Eye (tissue), 1 donor: ENCODE measurements at regions not wholly inside any gene's neighbourhood (a gene's known extent, or its start where the extent isn't known, plus 50 kb on each side); places are given as distances from the start of the nearest gene placed in this dataset.

Experiments
- DNase-seq: peaks from one replicate; pipeline ENCODE4 v3.0.0-alpha.2; 2015

DNA sequence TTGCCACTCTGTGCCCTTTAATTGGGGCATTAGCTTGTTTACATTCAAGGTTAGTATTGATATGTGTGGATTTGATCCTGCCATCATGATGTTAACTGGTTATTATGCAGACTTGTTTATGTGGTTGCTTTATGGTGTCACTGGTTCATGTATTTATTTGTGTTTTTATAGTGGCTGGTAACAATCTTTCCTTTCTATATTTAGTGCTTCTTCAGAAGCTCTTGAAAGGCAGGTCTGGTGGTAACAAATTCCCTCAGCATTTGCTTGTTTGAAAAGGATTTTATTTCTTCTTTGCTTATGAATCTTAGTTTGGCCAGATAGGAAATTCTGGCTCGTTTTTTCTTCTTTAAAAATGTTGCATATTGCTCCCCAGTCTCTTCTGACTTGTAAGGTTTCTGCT lies 215.4 kb downstream of the ZC3H11B start:
- DNase-seq, result no peak

DNA sequence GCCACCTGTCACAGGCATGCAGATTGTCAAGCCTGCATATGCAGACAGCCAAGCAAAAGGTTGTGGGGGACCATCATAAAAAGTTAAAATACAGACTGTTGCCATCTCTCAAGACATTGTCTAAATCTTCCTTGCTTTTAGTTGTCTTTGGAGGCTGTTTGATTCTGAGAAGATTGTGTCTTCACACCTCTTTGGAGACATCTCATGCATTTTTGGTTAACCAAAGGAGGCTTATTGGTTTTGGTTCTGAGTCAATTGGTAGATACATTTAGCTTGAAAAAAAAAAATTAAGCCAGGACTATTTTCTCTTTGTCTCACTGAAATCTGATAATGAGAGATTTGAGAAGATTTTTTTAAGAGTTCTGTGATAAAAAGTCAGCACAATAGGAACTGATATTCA lies 217.6 kb downstream of the LYPLAL1 start:
- no peak for DNase-seq

DNA sequence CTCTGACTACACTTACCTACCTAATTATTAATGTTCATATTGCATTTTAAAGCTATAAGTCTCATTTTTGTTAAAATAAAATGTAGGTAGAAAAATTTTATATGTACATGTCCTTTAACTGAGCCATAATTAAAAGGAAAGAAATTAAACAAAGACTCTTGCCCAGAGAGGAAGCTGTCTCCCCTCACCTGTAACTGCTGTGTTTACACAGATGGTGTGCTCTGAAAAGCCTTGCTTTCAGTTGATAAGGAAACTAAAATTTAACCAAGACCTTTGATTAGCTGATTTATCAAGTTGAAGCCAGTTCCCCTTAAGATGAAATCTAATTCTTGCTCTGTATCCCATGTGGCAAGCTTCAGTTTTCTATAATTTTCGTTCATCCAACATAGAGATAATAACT lies 213.5 kb downstream of the LYPLAL1 start:
- no peak for DNase-seq

DNA sequence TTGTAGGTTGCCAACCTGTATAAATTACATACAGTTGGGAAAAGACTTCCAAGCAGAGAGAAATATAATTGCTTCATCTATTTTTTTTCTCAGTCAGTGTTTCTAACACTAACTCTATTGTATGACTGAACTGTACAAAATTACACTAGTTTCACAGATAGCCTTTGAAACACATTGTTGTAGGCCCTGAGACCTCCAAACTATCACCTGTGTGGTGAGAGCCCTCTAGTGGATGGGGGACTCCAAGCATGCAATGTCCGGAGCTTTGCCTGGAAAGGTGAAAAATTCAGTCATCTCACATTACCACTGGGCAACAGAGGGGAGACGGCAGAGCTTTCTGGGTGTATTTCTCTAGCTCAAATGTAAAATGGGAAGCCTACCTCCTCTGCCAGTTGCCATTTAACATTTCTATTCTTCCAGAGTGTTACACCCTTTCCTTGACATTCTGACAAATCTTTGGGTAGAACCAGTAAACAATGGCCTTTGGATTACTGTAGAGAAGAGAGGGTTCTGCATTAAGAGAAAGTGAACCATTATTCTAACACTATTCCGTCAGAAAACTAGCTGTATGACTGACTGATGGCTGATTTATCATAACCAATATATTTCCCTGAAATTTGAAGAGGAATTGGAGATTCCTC lies 212.2 kb downstream of the LYPLAL1 start:
- peak; percentile 55 for DNase-seq

DNA sequence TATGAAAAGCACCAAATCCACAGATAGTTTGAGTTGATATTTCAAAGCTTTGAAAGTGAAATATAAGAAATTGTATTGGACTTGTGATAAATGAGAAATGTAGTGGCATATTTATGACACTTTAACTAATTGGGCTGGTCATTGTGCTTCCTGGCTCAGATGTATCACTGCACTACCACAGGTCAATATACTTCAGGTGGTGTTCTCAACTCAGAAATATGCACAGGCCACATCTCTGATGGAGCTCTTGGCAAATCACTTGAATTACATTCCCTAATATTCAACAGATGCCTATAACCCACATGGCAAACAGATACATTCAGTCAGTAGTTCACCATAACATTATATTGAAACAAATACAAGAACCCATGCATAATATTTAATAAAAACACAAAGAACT lies 209.6 kb downstream of the LYPLAL1 start:
- DNase-seq, result no peak

DNA sequence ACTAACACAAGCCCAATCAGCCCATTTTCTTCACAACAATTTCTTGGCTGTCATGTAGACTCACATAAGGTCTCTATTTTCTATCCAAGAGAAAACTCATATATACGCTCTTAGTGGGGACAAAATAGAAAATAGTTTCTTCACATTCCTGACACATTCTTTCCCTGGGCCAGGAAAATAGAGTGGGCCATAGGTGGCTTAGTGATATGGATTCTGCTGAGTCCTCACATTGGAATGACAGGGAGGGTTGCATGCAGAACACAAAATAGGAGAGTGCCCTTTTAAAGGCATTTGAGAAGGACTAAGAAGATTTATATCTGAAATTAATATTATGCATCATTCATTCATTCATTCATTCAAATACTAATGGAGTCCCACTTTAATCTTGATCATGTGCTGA lies 207.7 kb downstream of the LYPLAL1 start:
- DNase-seq, result no peak

DNA sequence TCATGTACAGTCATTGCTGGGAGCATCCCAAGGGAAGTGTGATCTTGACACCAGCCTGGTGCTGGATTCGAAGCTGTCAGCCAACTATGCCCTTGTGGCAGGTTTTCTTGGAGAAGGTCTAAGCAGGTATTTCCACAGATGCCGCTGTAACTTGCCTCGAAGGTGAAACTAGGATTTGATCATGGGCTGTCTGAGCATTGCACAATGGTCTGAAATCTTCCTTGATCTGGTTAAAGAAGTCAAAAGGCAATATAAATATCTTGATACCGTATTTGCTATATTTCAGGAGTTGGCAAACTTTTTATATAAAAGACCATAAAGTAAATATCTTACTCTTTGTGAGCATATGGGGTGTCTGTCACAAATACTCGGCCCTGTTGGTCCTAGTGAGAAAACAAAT lies 206.8 kb downstream of the LYPLAL1 start:
- no peak for DNase-seq

DNA sequence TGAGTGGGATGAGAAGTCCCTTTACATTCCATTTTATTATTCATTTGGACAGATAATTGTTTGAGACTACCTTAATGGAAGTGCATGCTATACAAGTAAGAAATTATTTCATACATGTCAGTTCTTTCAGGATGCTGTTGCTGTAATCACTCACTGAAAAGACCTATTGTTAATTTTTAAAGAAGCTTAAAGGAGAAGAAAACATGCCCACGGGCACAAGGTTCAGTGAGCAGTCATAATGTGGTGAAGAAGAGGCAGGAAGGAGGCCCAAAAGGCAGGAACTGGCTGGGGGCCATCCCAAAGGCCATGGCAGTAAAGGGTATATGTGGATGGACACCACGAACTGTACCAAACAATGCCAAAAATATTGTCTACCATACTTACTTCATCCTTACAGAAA lies 206.0 kb downstream of the LYPLAL1 start:
- no peak for DNase-seq

DNA sequence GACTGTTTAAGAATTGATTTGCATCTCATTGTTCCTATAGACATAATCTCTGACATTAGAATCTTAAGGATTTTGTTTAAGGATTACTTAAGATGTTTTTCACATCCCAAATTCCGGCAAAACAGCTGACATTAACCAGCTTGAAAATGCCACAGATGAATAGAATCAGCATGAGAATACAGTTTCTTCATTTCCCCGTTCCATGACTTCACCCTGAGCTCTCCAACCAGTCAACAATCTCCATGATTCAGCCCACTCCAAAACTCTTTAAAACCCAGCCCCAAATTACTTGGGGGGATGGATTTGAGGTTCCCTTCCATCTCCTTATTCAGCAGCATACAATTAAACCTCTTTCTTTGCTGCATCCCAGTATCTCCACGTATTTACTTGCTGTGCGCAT lies 201.0 kb downstream of the LYPLAL1 start:
- DNase-seq, result no peak

DNA sequence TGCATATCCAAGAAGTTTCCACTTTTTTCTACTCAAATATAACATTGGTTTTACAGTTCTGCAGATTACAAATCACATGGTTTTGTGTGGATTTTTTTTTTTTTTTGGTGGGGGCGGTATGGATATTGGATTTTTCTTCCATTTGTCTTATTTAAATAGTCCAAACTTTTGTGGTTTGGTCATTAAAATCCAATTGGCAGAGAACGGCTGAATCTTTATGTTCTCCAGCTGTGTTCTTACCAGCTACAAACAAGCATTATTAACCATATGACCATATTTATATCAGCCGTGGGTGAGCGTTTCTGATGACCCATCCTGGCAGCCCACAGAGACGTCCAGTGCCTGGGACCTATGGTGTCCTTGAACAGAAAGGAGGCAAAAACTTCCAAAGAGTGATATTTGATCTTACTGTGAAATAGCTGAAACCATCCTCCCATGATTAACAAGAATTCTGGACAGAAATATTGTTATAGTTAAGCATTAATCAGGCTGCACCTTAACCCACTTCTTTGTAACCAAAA lies 200.4 kb downstream of the LYPLAL1 start:
- no peak for DNase-seq

DNA sequence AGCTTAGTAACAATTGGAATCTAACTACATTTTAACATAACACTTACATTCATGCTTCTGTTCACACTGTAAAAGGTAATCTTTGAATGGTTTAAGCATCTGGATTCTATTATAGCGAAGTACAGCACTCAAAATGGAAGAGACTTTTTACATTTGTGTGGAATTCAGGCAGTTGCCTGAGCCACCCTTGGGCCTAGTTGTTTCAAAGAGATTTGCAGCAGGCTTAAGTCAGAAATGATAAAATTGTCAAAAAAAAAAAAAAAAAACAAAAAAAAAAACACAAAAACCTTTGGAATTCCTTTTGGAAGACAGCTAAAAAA lies 199.9 kb downstream of the LYPLAL1 start:
- DNase-seq, result peak; percentile 40

DNA sequence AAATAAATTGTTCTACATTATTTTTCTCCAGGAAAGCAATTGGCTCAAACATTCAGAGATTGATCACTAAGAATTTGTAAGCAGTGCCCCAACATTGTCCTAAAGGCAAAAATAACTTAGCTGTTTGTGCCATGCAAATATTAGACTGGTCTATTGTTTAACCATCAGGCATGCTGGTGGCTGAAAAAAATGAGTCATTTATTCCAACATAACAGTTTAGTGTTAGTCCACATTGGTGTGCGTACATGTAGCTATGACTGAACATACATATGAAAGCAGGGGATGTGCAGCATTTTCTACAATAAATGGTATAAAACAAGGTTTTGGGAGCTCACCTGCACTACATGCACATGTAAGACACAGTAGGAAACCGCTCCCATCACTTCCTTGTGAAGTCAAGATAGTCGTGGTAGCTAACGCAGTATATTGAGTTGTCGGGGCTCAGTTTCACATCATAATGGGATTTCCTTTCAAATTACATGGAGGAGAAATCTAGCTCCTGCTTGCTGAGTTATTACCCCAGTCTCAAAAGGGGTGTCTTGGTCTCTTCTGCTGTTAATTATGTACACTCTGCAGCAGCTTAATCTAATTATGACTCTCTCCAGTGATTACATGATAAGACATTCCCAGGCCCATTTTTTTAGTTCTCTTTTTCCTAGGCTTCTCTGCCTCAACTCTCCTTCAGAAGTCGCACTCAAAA lies 199.4 kb downstream of the LYPLAL1 start:
- peak; percentile 7 for DNase-seq

DNA sequence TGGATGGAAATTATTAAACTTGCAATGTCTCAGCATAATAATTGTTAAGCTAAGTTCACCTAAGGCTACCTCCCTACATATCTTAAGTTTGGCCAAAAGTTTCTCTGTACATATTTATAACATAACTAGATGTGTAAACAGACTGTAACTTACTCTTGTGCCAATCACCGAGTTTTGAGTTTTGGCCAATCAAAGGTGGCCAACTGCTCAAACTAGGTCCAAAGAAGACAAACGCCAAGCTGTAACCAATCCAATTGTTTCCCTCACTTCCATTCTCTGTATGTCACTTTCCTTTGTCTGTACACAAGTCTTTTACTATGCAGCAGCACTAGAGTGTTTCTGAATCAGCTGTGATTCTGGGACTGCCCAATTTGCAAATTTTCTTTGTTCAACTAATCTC lies 197.8 kb downstream of the LYPLAL1 start:
- DNase-seq, result no peak

DNA sequence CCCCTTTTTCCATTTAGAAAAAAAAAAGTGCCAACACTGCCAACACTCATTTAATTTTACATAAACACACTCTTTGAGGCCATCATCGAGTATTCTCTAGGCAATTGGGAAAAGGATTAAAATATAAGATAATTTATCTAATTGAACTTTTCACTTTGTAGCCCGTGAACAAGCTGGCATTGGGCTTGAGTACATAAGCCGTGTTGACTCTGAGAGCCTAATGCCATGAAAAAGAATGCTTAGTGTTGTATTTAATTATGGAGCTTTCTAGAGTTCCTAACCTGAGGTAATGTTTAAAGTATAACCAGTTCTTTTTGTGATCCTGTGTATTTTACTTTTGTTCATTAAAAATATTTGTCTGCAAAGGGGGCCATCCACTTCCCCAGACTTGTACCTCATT lies 193.8 kb downstream of the LYPLAL1 start:
- DNase-seq, result no peak

DNA sequence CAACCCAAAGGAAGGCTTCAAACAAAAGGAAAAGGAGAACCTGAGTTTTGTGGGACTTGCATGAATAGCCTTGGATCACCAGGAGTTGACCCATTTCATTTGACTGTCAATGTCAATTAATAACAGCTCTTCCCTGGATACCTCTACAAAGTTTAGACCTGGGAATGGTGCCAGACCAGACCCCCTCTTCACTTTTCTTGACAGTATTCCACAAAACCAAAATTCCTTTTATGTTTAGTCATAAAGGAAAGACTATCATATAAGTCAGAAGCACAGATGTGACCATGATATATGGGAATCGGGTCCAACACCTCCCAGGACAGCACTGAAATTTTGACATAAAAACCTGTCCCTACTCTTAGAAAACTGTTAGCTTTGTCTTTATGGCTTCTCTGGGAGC lies 191.8 kb downstream of the LYPLAL1 start:
- DNase-seq, result no peak

DNA sequence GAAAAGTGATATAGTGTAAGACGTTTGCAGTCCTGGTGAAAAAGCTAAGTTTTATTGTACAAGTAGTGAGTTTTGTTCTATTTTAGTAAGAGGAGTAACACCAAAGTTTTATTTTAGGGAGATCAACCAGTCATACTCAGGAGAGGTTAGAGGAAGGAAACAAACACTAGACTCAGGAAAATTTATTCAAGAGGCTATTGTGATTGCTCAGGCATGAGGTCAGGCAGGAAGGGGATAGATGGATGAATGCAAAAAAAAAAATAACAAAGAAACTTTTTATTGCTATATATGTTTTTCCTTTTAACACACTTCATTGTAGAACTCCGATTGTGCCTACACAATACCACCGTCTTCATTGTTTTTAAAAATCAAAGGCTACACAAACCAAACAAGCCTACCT lies 189.0 kb downstream of the LYPLAL1 start:
- DNase-seq, result no peak

DNA sequence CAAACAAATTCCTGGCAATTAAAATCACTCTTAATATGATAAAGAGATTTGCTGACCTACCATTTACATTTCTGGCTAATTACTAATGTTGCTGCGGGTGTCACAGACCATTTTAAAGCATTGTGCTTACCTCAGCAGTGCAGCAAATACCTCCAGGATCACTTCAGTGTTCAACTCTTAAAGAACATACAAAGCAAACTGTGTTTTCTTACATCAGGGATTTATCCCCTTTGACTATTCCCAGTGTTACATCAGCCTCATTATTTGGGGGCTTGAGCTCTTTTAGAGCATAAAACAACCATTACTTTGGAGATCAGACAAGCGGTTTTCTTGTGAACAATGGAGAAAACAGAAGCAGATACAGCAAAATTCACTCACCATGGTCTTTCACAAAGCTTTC lies 185.4 kb downstream of the LYPLAL1 start:
- DNase-seq, result no peak

DNA sequence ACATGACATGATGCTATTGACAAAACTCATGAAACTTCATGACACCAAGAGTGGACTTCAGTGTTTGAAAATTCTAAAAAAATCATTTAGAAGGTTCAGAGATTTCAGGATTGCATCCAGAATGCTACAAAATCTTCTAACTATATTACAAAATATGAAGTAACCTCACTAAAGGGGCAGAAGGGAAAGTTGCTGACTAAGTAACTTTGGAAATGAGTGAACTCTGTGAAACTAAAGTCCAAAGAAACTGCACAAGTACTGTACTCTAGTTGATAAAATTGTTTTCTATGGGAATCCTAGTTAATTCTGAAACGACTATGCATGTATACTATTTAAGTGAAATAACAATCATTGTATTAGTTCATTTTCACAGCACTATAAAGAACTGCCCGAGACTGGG lies 184.4 kb downstream of the LYPLAL1 start:
- no peak for DNase-seq

DNA sequence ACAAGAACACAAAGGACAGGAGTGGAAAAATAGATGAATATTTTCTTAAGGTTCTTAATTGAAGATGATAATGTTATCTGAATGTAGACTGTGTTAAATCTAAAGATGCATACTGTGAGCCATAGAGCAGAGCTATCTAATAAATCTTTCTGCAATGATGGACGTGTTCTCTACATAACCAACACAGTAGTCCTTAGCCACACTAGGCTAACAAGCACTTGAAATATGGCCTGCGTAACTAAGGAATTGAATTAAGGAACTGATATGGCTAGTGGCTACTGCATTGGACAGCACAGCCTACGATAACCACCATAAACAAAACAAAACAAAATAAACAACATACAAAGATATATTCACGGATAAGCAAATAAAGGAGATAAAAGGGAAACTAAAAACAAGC lies 181.3 kb downstream of the LYPLAL1 start:
- no peak for DNase-seq

DNA sequence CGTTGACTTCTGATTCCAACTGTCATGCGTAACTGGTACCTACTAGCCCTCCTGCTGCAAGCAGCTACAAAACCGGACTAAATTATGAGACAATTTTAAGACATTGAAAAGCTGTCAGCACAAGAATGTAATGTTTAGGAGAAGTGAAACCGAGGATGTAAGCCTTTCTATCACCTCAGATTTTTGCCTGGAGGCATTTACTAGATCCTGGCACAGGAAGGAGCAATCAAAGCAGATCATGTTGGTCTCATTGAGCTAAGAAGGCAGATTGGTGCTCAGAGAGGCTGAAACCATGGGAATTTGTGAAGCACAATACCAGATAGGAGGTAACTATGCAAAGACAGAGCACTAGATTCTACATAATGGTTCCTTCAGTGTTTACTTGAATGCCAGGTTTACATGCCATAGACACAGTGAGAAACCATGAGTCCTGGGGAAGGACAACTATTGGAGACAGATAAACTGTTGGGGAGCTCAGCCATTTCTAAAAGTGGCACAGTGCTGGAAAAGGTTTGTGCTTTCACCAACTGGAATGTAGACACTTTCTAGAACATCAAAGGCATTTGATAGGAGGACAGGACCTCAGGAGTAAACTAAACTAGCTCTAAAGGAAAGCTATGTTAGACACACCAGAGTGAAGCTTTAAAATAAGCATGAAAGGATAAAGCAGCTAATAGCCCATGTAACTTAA lies 179.4 kb downstream of the LYPLAL1 start:
- DNase-seq, result no peak

DNA sequence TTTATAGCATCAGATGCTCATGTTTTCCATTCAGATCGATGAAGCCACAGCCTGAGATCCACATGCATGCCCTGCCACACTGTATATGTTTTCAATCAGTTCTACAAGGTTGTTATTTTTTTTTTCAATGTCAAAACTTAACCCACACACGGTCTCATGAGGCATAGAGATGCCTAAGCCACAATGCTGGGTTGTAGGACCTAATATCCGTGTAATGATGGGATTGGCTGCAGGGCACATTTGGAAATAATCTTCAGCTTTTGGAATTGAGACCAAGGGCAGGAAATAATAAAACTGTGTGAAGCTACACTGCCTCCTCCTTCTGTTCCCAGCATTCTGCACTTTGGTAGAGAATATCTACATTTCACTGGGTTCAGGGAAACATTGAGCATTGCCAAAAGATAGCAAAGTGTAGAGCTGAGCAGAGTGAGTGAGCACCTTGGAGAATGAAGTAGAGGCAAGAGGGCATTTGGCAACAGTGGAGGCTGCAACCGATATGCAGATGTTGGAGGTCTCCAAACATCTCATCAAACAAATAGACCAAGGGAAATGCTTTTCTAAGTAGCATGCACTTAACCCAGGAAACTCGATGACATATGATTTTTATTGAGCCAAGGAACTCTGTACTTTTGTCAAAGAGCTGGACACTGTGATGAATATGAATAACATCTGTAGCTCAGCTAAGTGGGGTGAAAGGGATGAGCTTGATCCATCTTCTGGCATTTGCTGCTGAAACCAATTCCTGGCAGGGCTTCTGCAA lies 176.7 kb downstream of the LYPLAL1 start:
- DNase-seq, result no peak

DNA sequence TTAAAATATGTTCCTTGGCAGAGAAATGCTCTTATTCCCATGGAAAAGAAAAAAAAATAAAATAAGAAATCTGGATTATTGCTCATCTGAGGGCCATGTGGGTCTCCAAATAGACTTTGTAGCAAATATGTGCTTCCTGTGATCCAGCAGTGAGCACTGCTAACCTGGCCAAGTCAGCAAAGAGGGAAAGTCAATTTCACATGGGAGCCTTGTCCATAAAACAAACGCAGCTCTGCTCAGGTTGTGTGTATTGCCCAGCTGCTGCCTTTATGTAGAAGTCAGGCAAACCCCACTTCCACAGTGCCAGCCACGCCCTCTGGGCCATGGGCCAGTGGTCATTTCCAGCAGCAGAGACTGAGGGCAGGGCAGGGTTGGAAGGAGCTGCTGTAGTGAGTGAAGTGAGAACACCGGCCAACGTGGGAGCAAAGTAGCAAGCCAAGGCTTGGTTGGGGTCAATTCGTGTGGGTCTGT lies 174.3 kb downstream of the LYPLAL1 start:
- DNase-seq, result no peak

DNA sequence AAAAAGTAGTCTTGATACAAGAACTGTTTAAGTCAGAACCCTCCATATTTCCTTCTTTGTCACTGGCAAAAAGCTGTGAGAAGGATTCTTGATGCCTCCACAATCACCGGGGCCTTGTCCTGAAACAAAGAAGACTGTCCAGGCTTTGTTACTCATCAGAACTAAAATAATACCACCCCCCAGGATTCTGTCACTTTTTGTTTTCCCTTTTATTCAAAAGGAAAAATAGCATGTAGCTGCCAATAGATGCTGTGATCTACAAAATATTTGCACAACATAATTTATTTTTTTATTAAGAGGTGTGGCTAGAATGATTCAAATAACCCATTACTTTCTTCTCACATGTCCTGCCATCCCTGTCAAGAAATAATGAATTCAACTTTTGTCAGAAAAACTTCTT lies 173.7 kb downstream of the LYPLAL1 start:
- no peak for DNase-seq

DNA sequence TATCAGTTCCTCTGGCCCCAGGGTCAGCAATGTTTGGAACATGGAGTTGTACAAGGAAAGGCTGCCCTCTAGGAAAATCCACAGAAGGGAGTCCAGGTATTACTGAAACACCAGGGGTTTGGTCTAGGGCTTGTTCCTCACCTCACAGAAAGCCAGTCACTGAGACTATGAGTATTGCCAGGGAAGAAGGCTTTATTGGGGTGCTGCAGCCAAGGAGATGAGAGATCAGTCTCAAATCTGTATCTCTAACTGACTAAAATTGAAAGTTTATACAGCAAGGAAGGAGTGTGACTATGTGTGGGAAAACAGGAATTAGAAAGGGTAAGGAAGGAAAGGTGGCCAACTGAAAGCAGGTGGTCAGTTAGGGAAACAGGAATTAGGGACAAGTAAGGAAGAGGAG lies 172.3 kb downstream of the LYPLAL1 start:
- no peak for DNase-seq
